ENCODE measurements at regions not wholly inside any gene's neighbourhood (a gene's known extent, or its start where the extent isn't known, plus 50 kb on each side); places are given as distances from the start of the nearest gene placed in this dataset.

GRCh38 chr13:42658019-42658418 lies 84.1 kb downstream of the TNFSF11 start:
- DNase-seq (ENCODE audit: low read depth): no peak

- DNase-seq (ENCODE audit: low read depth): no peak
Measured at GRCh38 chr13:42660333-42660965, 86.5 kb downstream of the TNFSF11 start.

- no peak for DNase-seq (ENCODE audit: low read depth)
Measured at GRCh38 chr13:42667638-42668037, 93.7 kb downstream of the TNFSF11 start.

- no peak for DNase-seq (ENCODE audit: low read depth)
Measured at GRCh38 chr13:42671502-42671901, 97.5 kb downstream of the TNFSF11 start.

- DNase-seq (ENCODE audit: low read depth): no peak
Measured at GRCh38 chr13:42673677-42674076, 99.7 kb downstream of the TNFSF11 start.

GRCh38 chr13:42680748-42681147 lies 100.6 kb upstream of the FAM216B start:
- DNase-seq (ENCODE audit: low read depth): no peak

- DNase-seq (ENCODE audit: low read depth): no peak
Measured at GRCh38 chr13:42681326-42682100, 99.9 kb upstream of the FAM216B start.

GRCh38 chr13:42684226-42684625 lies 97.2 kb upstream of the FAM216B start:
- DNase-seq (ENCODE audit: low read depth): no peak

GRCh38 chr13:42685751-42686150 lies 95.6 kb upstream of the FAM216B start:
- DNase-seq (ENCODE audit: low read depth): no peak

- DNase-seq (ENCODE audit: low read depth): no peak
Measured at GRCh38 chr13:42686165-42686564, 95.2 kb upstream of the FAM216B start.

GRCh38 chr13:42688821-42689220 lies 92.6 kb upstream of the FAM216B start:
- DNase-seq (ENCODE audit: low read depth): no peak

GRCh38 chr13:42696191-42696590 lies 85.2 kb upstream of the FAM216B start:
- no peak for DNase-seq (ENCODE audit: low read depth)

- DNase-seq (ENCODE audit: low read depth): peak; percentile 58
Measured at GRCh38 chr13:42699912-42700311, 81.5 kb upstream of the FAM216B start.

- no peak for DNase-seq (ENCODE audit: low read depth)
Measured at GRCh38 chr13:42702716-42703115, 78.7 kb upstream of the FAM216B start.

- no peak for DNase-seq (ENCODE audit: low read depth)
Measured at GRCh38 chr13:42703740-42704139, 77.6 kb upstream of the FAM216B start.

GRCh38 chr13:42706286-42706685 lies 75.1 kb upstream of the FAM216B start:
- DNase-seq (ENCODE audit: low read depth): no peak

GRCh38 chr13:42707048-42707447 lies 74.3 kb upstream of the FAM216B start:
- no peak for DNase-seq (ENCODE audit: low read depth)

GRCh38 chr13:42707586-42707985 lies 73.8 kb upstream of the FAM216B start:
- DNase-seq (ENCODE audit: low read depth): no peak

GRCh38 chr13:42708391-42708790 lies 73.0 kb upstream of the FAM216B start:
- no peak for DNase-seq (ENCODE audit: low read depth)

- no peak for DNase-seq (ENCODE audit: low read depth)
Measured at GRCh38 chr13:42709276-42709675, 72.1 kb upstream of the FAM216B start.

- no peak for DNase-seq (ENCODE audit: low read depth)
Measured at GRCh38 chr13:42715909-42716308, 65.5 kb upstream of the FAM216B start.

- DNase-seq (ENCODE audit: low read depth): no peak
Measured at GRCh38 chr13:42717176-42717575, 64.2 kb upstream of the FAM216B start.

GRCh38 chr13:42720113-42720857 lies 61.1 kb upstream of the FAM216B start:
- no peak for DNase-seq (ENCODE audit: low read depth)
